Heart right ventricle (tissue), 16 donors: ENCODE measurements at regions not wholly inside any gene's neighbourhood (a gene's known extent, or its start where the extent isn't known, plus 50 kb on each side); places are given as distances from the start of the nearest gene placed in this dataset.

Experiments
- ATAC-seq, 8 donors: fragments of 200-7000 bp; cut with Tn5 transposase; one replicate each; pipeline ENCODE4 v1.9.1; 2020; ENCODE audit warnings: mild to moderate bottlenecking in 8 of 8, moderate library complexity in 8 of 8, moderate number of reproducible peaks in 1 of 8
- DNase-seq, 2 donors: peaks; one replicate each; pipeline ENCODE4 v3.0.0-alpha.2; 2020
- H3K27ac ChIP-seq, 10 donors: fragments of 200-600 bp; sonication (generic) in 2 of 10; one replicate each; pipeline versions ENCODE4 v1.5.0 to v1.8.0; 2020 to 2022; ENCODE audit warnings: mild to moderate bottlenecking in 3 of 10
- H3K27me3 ChIP-seq, 7 donors: fragments of 200-600 bp; one replicate each; pipeline ENCODE4 v1.8.0; 2021 to 2022; ENCODE audit warnings: mild to moderate bottlenecking in 2 of 7
- H3K36me3 ChIP-seq, 9 donors: fragments of 200-600 bp; sonication (generic) in 1 of 9; one replicate each; pipeline versions ENCODE4 v1.5.0 to v1.8.0; 2020 to 2022; ENCODE audit warnings: mild to moderate bottlenecking in 2 of 9
- H3K4me1 ChIP-seq, 9 donors: fragments of 200-600 bp; sonication (generic) in 1 of 9; one replicate each; pipeline versions ENCODE4 v1.5.0 to v1.8.0; 2020 to 2022; ENCODE audit warnings: mild to moderate bottlenecking in 4 of 9
- H3K4me3 ChIP-seq, 10 donors: fragments of 200-600 bp; sonication (generic) in 2 of 10; one replicate each; pipeline versions ENCODE4 v1.5.0 to v1.8.0; 2020 to 2022; ENCODE audit warnings: mild to moderate bottlenecking in 7 of 10, moderate library complexity in 2 of 10
- H3K9me3 ChIP-seq, 11 donors: fragments of 200-600 bp in 10 of 11; sonication (generic) in 2 of 11; one replicate each; pipeline versions ENCODE4 v1.5.0 to v1.8.0; 2013 to 2022; ENCODE audit warnings: mild to moderate bottlenecking in 2 of 11, control low read depth in 1 of 11, moderate library complexity in 1 of 11
- CTCF ChIP-seq, 9 donors: fragments of 200-600 bp; sonication (generic) in 2 of 9; IDR thresholded peaks; one replicate each; pipeline versions ENCODE4 v1.5.0 to v1.8.0; 2021 to 2022; ENCODE audit warnings: antibody characterized with exemption in 9 of 9, mild to moderate bottlenecking in 5 of 9, moderate library complexity in 1 of 9
- WGBS, 2 donors: extraction: QIAGEN DNeasy Blood & Tissue Kit; methylation state at CpG; one replicate each; pipeline ENCODE4 v1.1.7; 2013; ENCODE audit warnings: inconsistent platforms in 1 of 2; 5-methylcytosine and 5-hydroxymethylcytosine counted together
- intact Hi-C, 10 donors: fragments of 100-400 bp; cut with DNase I; formaldehyde crosslinking; loops; one replicate each; pipeline versions ENCODE4 v1.11.1 to v1.14.2; 2022
- donor health status: Arrhythmogenic right ventricular cardiomyopathy.
- donor health status: ischemic (EF 13 %, LVEDD 7.1; RV severe dilation, severe dysfunction).
- donor health status: healthy with polysubstance abuse.
- donor health status: DM: no; HTN: yes; CAD: no.
- donor health status: DM: no; HTN: no; CAD: no.
- donor health status: ischemic (EF 25% LVEDD 6.9; RV normal size, moderate dysfunction).
- donor health status: ischemic (EF 25% LVEDD 5.7; RV mildly dilated, moderate dysfunction).
- donor health status: healthy.
- donor health status: DM: yes; HTN: yes; CAD: no.
- donor health status: Ischemic cardiomyopathy.
- donor health status: ischemic (EF 35%, LVEDD 5.7; RV mildly dilated, moderate dysfunction).
- donor health status: nonischemic (EF 11% LVEDD 7.7; RV severe dilation, severe dysfunction).
- donor health status: DM: yes; HTN: yes; CAD: no.
- donor health status: PGD.
- donor health status: ischemic (EF 29% LVEDD 5.4; RV normal size, mild dysfunction).
- donor health status: nonischemic (EF 23%, LVEDD 6.1; RV moderate dilation, normal function).

- no peak for DNase-seq
- 86 to 95% methylated on average over 2 of the region's 2 CpGs for WGBS, 2 donors
Observed at GRCh38 chr3:115233021-115233420, 85.9 kb upstream of the ZBTB20 start.

GRCh38 chr3:115236496-115236895, 89.4 kb upstream of the ZBTB20 start:
- ATAC-seq (no peak), DNase-seq (no peak)
- Histone ChIP-seq H3K4me1 (peaks cover 0 to 30% (median 13%) of the 10 kb centered on the region in 9 donors), H3K27ac (no peak overlapping the region), H3K36me3 (no peaks in the 10 kb centered on the region), H3K27me3 (no peaks in the 10 kb centered on the region), H3K9me3 (no peaks in the 10 kb centered on the region), H3K4me3 (no peak overlapping the region)
- intact Hi-C loops: no loop called here
- TF ChIP-seq CTCF (IDR thresholded peaks at IDR 0.05): no peak
- WGBS, 2 donors: 91 to 94% methylated on average over 2 of the region's 2 CpGs

More at GRCh38 chr3:115233021-115233420, 85.9 kb upstream of the ZBTB20 start:
- Histone ChIP-seq H3K27me3 (no peaks in the 10 kb centered on the region), H3K4me1 (peaks cover 0 to 9% (median 0%) of the 10 kb centered on the region in 9 donors), H3K4me3 (no peak overlapping the region), H3K27ac (no peak overlapping the region), H3K36me3 (no peaks in the 10 kb centered on the region), H3K9me3 (no peaks in the 10 kb centered on the region)
- intact Hi-C loops: no loop called here
- TF ChIP-seq CTCF (IDR thresholded peaks at IDR 0.05): no peak
- ATAC-seq: no peak

DNA sequence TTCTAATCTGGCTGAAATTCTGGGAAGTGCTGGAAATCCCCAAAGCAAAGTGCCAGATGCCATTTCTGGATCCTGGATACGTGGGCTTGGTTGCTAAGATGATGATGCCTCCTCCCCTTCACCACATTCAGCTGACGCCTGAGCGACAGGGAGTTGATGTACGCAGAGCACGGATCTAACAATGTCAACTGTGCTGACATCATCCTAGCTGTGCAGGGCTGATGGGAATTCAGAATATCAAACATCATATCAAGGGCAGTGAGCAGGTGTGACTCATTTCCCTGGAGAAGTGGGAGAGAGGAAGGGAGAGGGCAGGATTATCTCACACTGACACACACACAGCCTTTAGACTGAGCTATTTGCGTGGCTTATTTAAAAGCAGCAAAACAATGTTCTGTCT, 92.6 kb upstream of the ZBTB20 start:
- WGBS, 2 donors: 10 to 27% methylated on average over 6 of the region's 6 CpGs
- ATAC-seq: peak; percentile 85 to 99 (median 96)
- H3K36me3 ChIP-seq: no peaks in the 10 kb centered on the region
- no peak overlapping the region for H3K4me3 ChIP-seq
- intact Hi-C loops: no loop called here
- no peaks in the 10 kb centered on the region for H3K27me3 ChIP-seq
- peaks cover 0 to 30% (median 13%) of the 10 kb centered on the region in 9 donors for H3K4me1 ChIP-seq
- peak overlapping the region in 8 of 10 donors; percentile 3 to 87 (median 54) for H3K27ac ChIP-seq
- H3K9me3 ChIP-seq: no peaks in the 10 kb centered on the region
- DNase-seq: peak; percentile 13 to 70
- TF ChIP-seq CTCF (IDR thresholded peaks at IDR 0.05): no peak

DNA sequence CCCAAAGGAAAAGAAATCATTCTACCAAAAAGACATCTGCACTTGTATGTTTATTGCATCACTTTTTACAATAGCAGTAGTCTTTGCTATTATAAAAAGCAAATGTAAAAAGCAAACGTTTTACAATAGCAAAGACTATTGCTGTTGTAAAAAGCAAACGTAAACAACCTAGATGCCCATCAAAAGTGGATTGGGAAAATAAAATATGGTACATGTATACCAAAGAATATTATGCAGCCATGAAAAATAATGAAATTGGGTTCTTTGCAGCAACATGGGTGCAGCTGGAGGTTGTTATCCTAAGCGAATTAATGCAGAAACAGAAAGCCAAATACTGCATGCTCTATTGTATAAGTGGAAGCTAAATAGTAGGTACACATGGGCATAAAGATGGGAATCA, 97.3 kb upstream of the ZBTB20 start:
- H3K4me1 ChIP-seq: peaks cover 0 to 32% (median 11%) of the 10 kb centered on the region in 9 donors
- H3K4me3 ChIP-seq: no peak overlapping the region
- H3K27ac ChIP-seq: no peak overlapping the region
- no peaks in the 10 kb centered on the region for H3K27me3 ChIP-seq
- no peaks in the 10 kb centered on the region for H3K9me3 ChIP-seq
- H3K36me3 ChIP-seq: no peaks in the 10 kb centered on the region
- no peak for DNase-seq
- intact Hi-C loops: no loop called here
- WGBS, 2 donors: 91 to 93% methylated on average over 3 of the region's 3 CpGs
- no peak for ATAC-seq
- no peak for TF ChIP-seq CTCF (IDR thresholded peaks at IDR 0.05)
